ENCODE measurements at regions not wholly inside any gene's neighbourhood (a gene's known extent, or its start where the extent isn't known, plus 50 kb on each side); places are given as distances from the start of the nearest gene placed in this dataset.
"Not testable (repeated sequence)": the region's sequence is repeated elsewhere in the genome, so short reads cannot be mapped to it uniquely, and the experiment has no call there.

GRCh38 chr10:5576780-5577624 lies 52.2 kb downstream of the CALML3 start:
- DNase-seq, result no peak

DNA sequence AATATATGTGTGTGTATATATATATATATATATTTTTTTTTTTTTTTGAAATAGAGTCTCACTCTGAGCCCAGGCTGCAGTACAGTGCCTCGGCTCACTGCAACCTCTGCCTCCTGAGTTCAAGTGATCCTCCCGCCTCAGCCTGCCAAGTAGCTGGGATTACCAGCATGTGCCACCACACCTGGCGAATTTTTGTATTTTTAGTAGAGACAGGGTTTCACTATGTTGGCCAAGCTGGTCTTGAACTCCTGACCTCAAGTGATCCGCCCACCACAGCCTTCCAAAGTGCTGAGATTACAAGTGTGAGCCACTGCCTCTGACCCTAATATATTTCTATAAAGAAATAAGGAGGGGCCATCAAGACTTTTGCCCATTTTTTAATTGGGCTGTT lies 55.3 kb downstream of the CALML3 start:
- DNase-seq, result not testable (repeated sequence)

DNA sequence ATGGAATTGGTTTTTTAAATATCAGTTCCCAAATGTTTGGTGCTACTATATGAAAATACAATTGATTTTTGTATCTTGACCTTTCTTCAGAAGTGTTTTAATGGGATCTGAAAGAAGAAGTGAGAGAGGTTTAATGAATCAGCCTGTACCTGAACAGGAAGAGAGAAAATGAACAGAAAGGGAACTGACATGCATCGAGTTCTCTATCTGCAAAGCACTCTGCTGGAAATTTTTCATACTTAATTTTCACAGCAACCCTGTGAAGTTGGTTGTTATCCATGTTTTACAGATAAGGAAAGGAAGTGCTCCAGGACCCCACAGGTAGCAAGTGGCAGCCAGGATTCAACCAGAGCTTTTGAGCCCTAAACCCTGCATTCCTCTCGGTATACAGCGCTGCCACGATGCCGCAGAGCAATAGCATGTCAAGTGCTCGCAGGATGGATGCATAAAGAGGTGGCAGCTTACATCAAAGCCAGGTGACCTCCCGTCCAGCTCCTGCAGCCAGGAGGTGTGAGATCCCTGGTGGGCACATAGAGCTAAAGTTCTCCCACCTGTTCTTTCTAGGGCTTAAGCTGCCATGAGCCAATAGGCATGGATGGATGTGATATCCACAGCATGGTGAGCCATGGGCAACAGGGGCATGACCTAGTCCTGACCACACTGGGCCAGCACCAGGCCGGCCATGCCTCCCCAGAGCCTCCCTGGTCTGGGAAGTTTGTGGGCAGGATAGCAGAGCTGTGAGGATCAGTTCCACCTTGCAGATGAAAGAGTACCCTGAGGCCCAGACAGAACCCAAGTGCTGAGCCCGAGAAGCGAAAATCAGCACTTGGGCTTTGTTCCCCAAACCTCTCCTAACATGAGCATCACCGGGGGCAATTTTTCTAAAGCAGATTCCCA lies 57.2 kb downstream of the CALML3 start:
- DNase-seq, result no peak

DNA sequence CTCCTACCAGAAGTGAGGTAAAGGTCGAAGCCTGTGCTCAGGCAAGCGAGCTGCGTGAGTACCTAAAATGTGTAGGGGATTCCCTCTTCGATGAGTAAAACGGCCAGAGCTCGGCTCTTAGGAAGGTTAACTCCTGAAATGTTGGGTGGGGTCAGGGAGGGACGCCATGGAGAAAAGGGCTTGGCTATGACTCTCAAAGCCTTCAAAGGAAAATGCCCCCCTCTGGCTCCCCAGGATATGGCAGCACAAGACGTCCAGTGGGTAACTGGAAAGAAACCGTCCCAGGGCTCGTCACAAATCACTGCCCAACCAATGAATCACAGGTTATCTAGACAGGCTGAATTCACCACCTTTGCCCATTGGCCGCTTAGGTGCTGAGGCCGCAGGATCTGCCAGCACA lies 58.0 kb downstream of the CALML3 start:
- DNase-seq, result no peak

GRCh38 chr10:5583525-5584175 lies 58.9 kb downstream of the CALML3 start:
- DNase-seq, result peak in 1 of 58 donors; percentile 5

DNA sequence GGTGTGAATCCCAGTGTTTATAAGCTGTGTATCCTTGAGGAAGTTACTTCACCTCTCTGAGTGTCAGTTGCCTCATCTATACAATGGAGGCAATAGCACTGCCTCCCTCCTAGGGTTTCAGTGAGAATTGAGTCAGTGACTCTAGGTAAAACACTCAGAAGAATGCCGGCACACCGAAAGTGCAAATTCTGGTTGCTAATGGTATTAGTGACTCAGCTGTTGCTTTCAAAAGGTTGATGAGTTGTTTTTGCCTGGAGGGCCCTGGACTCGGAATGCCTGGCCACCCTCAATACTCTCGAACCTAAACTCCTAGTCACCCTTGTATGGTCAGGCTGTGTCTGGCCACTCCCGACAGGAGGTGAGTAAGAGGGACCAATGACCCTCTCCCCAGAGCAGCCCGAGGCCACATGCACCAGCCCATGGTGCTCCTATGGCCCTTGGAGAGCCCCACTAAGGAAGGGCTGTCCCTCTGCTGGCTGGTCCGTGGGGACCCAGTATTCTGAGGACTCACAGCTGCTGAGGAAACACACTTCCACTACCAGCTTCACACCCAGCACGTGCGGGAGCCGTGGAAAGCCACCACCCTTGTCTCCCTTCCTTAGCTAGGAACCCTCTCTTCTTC lies 60.2 kb downstream of the CALML3 start:
- no peak for DNase-seq

- peak in 1 of 58 donors; percentile 3 for DNase-seq
These were observed 60.9 kb downstream of the CALML3 start for GRCh38 chr10:5585517-5586206.

- no peak for DNase-seq
These were observed 62.7 kb downstream of the CALML3 start for GRCh38 chr10:5587151-5588079.

DNA sequence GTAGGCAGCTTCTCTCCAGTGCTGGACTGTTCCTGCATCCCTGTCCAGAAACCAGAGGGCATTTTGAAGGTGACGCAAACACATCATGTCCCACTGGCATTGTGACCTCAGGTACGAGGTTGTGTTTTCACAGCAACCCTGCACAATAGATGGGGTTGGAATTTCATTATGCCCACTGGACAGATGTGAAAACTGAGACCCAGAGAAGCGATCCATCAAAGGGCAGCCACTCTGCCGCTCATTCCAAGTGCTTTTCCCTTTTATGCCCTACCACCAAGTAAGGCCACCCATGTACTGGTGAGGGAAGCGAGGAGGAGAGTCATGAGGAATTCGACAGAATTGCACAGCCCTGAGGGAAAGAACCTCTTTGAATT lies 63.3 kb downstream of the CALML3 start:
- no peak for DNase-seq

DNA sequence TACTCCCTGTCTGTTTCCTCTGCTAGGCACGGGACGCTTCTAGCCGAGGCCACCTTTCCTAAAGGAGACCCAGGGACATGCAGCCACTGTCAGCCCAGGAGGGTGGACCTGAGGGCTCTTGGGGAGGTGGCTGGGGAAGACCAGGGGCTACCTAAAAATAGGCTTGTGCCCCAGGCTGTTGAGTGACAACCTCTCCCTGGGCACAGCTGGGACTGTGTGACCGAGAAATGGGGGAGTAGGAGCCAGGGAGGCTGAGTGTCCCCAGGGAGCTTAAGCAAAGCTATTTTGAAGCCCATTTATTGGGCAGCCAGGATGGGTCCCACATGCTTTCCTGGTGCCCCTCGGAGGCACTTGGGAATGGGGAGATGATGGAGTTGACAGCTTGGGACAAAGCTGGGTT lies 63.8 kb downstream of the CALML3 start:
- DNase-seq, result no peak
